Activated CD4-positive, alpha-beta T cell treated with anti-CD3 and anti-CD28 coated beads, Interleukin-2, amount 50 U/mL, for 4 hours (primary cell): ENCODE measurements at regions not wholly inside any gene's neighbourhood (a gene's known extent, or its start where the extent isn't known, plus 50 kb on each side); places are given as distances from the start of the nearest gene placed in this dataset.
"Not testable (repeated sequence)": the region's sequence is repeated elsewhere in the genome, so short reads cannot be mapped to it uniquely, and the experiment has no call there.

Source experiments
- DNase-seq, 2 experiments: peaks; one replicate each; pipeline ENCODE4 v3.0.0-alpha.2; 2020

DNA sequence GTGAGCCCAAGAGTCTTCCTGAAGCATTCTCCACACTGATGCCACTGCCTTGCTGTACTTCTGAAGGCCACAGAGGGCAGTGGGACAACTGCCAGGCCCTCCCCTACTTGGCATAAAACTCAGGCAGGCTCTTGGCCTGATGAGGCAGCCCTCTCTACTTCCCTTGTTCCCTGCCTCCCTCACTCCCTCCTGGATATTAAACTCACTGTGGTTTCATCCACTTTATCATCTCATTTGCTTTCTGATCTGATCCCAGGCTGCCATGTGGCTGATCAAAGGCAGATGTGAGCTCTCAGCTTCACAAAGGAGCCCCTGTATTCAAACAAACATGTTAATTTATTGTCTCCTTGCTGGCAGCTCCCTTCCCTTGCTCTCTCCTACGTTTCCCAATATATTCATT lies 533.5 kb downstream of the IGSF11 start:
- DNase-seq: no peak

DNA sequence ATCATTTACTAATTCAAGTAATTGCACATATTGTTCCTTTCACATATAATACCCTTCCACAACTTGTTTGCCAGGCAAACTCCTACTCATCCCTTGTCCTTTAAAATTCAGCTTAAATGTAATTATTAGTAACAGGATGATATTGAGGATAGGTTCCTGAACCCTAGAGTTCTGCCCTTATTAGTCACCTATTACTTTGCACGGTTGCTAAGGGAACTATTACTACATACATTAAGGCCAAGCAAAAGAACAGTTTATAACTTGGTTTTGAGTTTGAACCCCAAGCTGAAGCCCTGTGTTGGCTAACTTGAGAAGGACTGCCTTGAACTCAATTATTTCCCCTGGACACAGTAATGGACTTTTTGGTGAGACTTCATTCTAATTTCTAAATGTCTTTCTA lies 529.7 kb downstream of the IGSF11 start:
- no peak for DNase-seq

DNA sequence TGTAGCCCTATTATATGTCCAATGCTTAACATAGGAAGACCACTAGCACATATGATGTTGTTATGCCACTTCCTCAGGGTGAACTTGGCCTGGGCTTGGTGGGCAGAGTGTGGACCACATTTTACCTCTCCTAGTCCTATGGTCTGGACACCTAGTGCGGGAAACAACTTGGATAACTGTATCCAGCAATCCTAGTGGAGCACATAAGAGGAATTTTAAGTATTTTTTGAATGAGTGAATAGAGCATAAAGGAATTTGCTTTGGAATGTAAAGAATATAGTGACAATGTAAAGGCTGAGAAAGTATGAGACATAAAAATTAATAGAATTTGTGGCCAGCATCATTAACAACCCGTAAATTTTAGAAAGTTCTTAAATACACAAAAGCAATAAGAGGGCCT lies 528.9 kb downstream of the IGSF11 start:
- no peak for DNase-seq

DNA sequence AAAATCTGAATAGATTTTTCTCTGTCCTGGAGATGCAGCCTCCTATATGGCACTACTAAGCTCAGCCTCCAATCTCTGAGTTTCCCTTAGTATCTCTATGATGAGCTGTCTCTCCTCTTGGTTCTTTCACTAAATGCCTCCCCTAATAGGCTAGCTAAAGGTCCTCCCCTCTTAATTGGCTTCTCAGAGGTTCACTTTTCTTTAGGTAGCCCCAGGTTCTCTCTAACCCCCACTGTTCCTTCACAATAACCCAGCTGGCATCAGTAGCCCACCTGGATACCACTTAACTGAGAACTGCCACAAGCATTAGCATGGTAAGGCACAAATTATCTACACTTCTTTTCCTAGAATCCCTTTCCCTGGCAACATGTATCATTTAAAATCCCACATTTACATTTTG lies 523.2 kb downstream of the IGSF11 start:
- DNase-seq: no peak

DNA sequence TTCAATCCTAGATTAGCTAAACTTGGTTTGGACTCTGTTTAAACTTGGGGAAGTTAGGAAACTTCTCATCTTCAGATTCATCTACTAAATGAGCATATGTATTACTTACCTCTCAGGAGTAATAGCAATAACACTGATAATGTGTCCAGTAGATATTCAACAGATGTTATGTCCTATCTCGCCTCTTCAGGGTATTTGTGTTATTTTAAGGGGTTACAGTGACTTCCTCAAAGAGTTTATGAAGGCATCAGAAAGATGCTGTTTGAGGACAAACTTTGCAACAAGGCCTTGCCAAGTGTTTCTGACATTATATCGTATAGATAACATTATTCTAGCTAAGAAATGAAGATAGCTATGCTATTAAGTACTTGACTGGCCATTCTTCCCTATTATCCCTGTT lies 522.3 kb downstream of the IGSF11 start:
- DNase-seq: no peak

DNA sequence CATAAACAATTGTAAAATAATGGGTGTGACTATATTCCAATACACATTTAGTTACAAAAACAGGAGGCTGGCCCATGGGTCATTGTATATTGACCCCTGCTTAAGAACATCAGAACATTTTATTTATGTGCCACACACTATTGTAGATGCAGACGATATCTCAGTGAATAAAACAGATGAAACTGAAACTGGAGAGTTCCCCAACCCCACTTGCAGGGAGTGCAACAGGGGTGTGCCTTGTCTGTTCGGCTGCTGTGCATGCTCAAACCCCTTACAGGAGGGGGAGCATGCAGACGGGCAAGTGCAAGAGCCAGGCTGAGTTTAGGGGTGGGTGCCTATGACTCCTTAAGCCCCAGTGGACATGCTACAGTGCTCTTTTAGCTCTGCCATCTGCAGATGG lies 509.6 kb downstream of the IGSF11 start:
- no peak for DNase-seq

DNA sequence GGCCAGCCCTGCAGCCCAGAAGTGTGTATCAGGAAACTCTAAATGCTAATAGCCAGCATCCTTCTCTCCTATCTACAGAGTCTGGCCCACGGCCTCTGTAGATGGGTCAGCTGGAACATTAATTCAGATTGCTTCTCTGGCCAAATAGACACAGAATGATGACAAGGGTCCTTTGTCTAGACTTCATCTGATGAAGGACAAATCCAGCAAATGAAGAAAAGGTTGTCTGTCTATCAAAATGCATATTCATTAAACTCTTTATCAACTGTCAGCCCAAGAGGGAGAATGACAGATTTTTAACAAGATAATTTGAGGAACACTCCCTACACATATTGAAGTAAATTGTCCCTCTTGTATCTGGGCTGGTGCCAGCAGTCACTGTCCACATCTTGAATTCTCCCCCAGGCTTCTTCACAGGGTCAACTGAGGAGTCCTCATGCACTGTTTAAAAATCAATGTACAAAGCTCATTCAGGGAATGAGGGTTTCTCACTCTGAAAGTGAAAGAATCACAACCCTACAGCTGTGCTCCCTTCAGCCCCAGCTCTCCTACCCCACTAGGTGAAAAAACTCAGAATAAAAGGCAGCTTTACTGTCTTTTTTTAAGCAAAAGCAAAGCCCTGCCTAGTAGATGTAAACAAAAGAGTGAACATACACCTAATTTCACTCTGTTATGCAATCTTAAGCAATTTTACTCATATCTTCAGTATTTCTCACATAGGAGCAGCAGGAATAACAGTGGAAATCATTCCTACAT lies 507.7 kb downstream of the IGSF11 start:
- no peak for DNase-seq

DNA sequence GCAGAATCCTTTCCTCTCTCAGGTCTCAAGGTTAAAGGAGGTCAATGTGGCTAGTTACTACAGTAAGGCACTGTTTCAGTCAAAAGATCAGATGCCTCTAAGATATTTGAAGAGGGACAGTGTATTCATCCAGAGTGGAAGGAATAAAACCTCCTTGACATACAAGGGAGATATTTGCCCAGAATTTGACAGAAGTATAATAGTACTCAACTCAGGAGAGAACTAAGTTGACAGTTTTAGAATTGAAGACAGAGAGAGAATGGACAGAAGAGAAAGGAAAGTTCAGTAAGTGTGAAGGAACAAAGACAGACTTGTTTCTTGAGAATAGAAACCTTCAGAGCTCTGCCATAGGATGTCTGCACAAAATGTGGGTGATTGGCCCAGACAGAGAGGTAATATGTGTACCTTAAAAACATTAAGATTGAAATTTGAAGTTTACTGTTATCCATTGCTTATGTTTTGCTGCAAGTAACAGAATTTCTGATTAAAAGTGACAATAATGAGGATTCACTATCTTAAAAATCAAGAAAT lies 507.1 kb downstream of the IGSF11 start:
- DNase-seq: no peak

DNA sequence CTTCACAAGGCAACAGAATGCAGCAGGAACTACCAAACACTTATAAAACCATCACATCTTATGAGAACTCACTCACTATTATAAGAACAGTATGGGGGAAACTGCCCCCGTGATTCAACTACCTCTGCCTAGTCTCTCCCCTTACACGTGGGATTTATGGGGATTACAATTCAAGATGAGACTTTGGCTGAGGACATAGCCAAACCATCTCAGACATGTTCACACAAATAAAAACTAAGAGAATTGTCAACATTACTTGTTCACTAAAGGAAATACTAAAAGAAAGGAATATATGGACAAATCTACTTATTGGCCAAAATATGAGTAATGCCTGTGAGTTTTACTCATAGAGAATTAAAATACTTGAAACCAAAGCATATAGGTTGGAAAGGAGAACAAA lies 505.1 kb downstream of the IGSF11 start:
- no peak for DNase-seq

DNA sequence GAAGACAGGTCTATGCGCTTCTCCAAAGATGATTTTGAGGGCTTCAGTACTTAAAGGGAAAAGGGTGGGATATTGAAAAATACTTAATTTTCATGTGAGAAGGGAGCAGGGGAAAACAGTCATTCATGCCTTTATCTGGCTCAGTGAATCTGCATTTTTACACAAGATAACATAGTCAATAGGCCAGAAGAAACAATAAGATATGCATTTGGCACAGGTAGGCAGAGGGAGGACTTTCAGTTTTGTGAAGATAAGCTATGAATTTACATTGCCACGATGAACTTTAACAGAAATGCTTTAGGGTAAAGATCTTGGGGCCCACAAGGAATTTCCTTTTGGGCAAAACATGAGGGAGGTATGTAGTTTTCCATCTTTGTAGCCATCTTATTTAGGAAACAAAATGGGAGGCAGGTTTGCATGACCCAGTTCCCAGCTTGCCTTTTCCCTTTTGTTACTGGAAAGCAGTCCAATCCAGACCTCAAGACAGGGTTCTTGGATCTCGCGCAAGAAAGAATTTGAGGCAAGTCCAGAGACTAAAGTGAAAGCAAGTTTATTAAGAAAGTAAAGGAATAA lies 504.2 kb downstream of the IGSF11 start:
- no peak for DNase-seq

DNA sequence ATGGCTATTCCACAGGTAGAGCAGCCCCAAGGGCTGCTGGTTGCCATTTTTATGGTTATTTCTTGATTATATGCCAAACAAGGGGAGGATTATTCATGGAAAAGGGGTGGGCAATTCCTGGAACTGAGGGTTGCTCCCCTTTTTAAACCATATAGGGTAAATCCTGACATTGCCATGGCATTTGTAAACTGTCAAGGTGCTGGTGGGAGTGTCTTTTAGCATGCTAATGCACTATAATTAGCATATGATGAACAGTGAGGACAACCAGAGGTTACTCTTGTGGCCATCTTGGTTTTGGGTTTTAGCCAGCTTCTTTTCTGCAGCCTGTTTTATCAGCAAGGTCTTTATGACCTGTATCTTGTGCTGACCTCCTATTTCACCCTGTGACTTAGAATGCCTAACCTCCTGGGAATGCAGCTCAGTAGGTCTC lies 503.7 kb downstream of the IGSF11 start:
- DNase-seq: not testable (repeated sequence)

DNA sequence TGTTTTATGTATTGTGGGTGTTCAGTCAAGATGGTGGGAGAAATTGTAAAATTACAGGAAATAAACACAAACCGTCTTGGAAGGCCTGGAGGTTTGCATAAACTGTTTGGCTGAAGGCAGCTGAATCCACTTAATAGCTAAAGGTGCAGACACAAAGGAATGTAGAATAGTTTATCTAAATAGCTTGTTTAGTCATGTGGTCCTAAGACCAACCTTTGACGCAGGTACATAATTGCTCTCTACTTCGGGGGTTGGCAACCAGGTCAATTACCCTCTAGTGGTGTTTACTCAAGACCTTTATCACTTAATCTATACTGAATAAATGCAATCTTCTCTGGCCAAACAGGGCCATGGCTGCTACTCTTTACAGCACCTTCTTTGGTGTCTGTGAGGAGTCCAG lies 502.8 kb downstream of the IGSF11 start:
- DNase-seq: no peak

DNA sequence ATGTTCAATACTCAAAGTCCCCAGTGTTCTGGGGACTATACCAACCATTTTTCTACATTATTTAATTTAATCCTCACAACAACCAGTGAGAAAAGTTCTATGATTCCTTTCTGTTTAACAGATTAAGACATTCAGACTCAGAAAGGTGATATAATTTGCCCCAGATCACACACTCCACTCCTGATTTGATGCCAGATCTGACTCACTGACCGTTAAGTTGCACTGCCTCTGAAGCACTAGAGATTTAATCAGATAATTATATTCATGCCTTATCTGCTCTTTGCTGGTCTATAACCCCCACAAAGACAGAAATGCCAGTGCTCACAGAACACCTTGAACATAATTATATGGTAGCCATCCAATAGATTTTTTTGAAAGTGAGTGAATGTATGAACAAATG lies 501.0 kb downstream of the IGSF11 start:
- no peak for DNase-seq

DNA sequence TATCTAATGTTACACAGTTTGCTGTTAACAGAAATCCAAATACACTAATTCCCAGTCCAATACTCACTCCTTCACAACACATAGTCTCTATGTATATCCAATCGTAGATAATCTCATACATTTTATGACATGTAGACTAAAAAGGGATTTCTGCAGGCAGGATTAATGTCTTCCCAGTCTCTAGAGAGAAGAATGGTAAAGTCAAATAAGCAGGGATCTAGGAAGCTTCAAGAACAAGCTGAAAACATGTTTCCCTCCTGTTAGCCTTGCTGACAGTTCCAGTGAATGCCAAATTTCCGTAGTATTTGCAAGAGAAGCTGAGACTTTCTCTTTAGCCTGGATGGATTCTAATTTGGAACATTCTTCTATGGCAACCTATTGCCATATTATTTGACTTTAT lies 500.1 kb downstream of the IGSF11 start:
- no peak for DNase-seq

DNA sequence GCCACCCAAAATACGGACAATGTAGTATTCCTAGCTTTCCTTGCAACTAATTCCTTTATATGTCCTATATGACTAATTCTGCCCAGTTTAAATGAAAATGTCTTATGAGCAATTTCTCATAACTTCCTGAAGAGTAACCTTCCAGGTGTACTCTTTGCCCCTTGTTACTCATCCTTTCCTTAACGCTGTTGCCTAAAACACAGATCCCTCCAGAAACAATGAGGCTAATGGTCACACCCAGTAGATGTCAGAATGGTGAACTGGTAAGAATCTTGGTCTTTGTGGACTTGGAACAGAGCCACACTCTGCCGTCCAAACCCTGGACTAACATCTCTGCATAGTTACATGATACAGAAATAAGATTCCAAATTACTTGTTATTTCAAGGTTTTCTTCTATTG lies 497.9 kb downstream of the IGSF11 start:
- no peak for DNase-seq

DNA sequence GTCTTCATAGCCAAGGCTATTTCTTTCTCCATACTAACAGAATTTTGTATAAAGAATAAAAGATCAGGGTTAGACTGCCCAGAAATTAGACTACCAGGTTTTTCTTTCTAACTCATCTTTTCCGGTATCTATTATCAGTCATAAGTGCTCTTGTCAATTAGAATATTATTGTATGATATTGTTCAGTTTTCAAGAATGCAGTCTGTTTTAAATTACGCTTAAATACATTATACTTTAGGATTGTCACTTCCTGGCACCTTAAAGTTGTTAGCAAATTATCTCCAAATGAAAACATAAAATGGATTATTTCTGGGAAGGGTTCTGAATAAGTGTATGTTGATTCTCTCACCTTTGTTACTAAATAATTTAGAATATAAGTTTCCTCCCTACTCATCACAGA lies 497.2 kb downstream of the IGSF11 start:
- no peak for DNase-seq

DNA sequence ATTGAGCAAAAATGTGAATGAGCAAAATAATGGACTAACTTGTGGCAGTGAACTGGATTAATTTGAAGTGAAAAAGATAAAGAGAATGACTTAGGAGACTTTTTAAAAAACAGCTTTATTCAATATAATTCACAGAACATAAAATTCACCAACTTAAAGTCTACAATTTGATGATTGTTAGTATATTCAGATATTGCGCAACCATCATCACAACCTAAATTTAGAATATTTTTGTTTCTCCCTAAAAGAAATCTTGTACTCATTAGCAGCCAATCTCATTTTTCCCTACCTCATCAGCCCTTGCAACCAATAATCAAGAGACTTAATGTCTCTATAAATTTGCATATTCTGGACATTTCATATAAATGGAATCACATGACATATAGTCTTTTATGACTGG lies 496.5 kb downstream of the IGSF11 start:
- DNase-seq: no peak

DNA sequence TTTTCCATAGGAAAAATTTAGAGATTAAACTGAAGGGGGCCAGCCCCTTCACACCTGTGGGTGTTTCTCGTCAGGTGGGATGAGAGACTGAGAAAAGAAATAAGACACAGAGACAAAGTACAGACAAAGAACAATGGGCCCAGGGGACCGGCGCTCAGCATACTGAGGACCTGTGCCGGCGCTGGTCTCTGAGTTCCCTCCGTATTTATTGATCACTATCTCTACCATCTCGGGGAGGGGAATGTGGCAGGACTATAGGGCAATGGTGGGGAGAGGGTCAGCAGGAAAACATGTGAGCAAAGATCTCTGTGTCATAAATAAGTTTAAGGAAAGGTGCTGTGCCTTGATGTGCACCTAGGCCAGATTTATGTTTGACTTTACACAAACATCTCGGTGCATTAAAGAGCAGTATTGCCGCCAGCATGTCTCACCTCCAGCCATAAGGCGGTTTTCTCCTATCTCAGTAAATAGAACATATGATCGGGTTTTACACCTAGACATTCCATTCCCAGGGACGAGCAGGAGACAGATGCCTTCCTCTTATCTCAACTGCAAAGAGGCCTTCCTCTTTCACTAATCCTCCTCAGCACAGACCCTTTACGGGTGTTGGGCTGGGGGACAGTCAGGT lies 494.7 kb downstream of the IGSF11 start:
- not testable (repeated sequence) for DNase-seq

DNA sequence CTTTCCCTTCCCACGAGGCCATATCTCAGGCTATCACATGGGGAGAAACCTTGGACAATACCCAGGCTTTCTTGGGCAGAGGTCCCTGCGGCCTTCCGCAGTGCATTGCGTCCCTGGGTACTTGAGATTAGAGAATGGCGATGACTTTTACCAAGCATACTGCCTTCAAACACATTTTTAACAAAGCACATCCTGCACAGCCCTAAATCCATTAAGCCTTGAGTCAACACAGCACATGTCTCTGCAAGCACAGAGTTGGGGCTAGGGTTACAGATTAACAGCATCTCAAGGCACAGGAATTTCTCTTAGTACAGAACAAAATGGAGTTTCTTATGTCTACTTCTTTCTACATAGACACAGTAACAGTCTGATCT lies 494.2 kb downstream of the IGSF11 start:
- not testable (repeated sequence) for DNase-seq

DNA sequence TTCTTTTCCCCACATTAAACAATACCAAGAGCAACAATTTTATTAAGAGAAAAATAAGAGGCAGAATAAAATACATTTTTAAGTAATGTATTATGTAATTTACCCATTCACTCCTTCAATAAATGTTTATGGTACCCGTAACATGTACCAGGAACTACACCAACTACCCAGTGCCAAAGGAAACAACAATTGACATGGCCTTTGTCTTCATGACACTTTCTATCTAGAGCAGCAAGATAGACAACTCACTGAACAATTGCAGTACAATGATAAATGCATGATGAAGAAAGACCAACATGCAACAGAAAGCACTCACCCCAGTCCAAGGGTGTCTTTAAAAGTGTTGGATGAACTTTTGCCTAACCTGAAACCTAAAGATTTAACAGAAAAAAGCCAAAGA lies 493.8 kb downstream of the IGSF11 start:
- DNase-seq: no peak

DNA sequence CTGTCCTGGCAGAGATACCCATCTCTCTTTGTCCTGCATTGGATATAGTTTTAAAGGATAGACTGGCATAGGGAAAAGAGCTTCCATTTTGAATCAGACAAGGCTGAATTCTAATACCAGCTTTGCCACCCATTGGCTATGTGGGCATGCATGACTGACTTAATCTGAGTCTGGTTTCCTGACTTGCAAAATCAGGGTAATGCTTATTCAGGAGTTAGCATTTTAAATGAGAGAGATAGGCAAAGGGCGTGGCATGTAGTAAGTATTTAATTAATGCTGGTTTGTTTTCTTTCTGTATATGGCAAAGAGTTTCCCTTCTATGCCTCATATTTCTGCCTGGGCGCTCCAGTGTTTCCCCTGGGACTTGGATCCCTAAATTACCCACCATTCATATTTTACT lies 492.9 kb downstream of the IGSF11 start:
- no peak for DNase-seq

DNA sequence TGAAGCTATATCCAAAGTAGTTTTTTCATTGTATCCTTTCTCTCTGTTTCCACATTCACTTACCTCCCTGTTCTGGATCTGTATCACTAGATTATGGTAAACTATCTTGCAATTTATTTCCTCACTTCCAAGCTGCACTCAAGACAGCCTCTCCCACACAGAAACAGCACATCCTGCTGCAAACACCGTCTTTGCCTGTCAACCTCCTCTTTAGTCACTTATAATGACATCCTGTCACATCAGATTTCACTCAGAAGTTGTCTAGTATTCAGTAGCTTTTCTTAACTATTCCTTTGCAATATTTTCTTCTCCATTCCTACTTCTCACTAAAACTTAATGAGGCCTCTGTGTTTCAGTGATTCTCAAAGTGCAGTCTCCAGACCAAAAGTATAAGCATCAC lies 490.8 kb downstream of the IGSF11 start:
- DNase-seq: no peak

DNA sequence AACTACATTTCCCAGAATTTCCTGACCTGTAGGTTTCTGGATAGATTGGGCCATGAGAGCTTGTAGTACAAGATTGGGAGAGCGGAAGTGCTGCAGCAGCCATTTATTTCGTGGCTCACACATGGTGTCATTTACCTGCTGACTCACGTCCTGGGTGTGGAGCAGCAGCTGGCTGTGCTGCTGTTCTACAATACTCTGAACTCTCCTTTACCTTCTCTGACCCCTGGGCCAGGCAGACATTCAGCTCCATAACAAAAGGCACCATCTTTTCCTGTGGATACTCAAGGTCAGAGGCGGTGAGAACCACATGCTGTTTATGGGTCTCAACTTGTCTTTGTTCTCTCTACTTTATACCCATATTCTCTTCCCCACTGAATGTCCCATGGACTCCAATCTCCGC lies 490.2 kb downstream of the IGSF11 start:
- no peak for DNase-seq

DNA sequence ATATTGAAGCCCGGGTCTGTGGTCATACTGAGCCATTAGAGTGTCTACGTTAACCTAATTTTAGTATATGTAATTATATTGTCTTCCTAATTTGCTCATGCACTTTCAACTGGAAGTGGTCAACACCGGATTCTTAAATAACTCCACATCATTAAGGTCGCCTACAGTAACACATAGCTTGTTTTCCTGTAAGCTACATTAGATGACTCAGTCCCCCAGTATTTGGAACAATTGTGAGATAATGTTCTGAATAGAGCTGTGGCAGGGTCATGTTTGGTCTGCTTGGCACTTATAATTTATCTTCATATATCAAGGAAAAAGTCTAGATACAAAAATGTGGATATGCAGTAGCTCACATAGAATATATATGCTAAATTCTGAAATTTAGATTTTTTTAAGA lies 486.2 kb downstream of the IGSF11 start:
- DNase-seq: no peak
